ENCODE measurements at regions not wholly inside any gene's neighbourhood (a gene's known extent, or its start where the extent isn't known, plus 50 kb on each side); places are given as distances from the start of the nearest gene placed in this dataset.

DNA sequence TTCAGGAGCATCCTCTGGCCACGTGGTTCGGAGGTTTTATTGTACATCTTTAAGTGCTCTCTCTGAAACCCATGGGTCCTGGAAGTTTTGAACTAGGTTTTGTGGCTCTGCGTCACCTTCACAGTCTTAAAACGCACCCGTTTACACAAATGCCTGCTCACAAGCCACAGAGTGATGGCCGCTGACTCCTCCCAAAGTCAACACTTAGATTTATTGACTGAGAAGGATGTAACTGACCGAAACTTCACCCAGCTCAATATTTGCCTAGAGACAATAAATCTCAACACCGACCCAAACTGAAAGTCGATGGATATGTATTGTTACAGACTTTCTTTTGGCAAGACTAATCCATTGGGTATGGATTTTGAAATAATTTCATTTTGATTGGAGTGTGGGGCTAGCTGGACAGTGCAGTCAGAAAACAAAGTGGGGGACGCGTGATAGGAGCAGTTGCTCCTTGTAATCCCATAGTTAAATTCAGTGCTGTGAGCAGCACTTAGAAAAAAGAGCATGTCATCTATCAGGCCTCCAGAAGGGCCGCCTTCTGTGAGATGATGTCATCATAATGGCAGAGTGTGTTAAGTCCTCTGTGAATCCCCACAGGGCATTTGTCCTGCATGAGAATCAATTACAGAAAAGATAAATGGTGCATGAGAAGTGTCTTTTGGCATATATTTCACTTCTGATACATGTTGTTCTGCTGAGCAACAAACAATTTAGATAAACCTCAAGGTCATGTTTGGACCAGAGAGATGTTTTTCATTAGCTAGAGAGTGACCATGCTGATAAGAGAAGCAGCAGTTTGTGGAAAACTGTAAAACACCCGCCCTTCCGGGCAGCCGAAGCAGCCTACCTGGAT is 183.7 kb downstream of the INO80D start:
- no peak for DNase-seq (ENCODE audit: extremely low read depth in 1 of 2, low read depth in 1 of 2)

GRCh38 chr2:205901491-205901890 is 184.5 kb downstream of the INO80D start:
- DNase-seq (ENCODE audit: extremely low read depth in 1 of 2, low read depth in 1 of 2), result no peak

- no peak for DNase-seq (ENCODE audit: extremely low read depth in 1 of 2, low read depth in 1 of 2)
Measured at GRCh38 chr2:205898744-205899143, 187.2 kb downstream of the INO80D start.

- DNase-seq (ENCODE audit: extremely low read depth in 1 of 2, low read depth in 1 of 2), result no peak
Measured at GRCh38 chr2:205895981-205896655, 189.9 kb downstream of the INO80D start.

DNA sequence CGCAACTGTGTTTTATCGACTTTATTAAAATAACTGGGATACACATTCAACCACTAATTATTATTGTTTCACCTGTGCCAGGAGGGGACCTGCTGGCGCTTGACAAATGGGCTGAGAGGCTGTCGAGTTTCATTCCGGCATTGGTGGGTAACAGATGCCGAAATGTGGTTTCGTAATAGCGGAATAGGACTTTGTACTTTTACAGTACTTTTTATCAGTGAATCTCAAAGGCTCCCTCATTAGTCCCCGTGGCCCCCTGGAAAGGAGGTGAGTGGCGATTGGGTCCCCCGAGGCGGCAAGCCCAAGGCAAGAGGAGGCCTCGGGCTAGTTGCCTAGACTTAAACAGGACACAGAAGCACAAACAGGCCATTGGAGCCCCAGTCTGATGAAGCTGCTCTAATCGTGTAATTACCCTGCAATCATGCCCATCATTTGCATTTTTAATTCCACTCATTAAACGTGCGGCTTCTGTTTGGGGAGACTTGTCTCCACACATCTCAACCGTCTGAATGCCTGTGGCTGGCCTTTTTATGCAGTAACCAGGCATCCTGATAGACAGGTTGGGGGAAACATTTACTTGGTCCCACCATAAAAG is 193.2 kb downstream of the INO80D start:
- no peak for DNase-seq (ENCODE audit: extremely low read depth in 1 of 2, low read depth in 1 of 2)

GRCh38 chr2:205892251-205892655 is 193.7 kb downstream of the INO80D start:
- no peak for DNase-seq (ENCODE audit: extremely low read depth in 1 of 2, low read depth in 1 of 2)

DNA sequence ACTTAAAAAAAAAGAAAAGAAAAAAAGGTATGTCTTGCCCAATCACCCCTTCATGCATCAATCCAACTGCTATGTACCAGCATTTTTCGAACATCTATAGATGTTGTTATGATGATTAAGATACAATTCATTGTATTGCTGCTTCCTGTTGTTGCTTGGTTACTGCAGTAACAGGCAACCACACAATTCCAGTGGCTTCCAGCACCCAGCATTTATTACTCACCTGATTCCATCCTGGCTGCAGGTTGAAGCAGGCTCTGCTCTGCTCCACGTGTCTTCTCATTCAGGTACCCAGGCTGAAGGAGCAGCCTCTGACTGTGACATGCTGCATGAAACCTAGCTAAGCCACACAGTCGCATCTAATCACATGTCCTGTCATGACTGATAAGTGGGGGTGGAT is 196.9 kb downstream of the INO80D start:
- DNase-seq (ENCODE audit: extremely low read depth in 1 of 2, low read depth in 1 of 2), result no peak

GRCh38 chr2:205887637-205888036 is 198.3 kb downstream of the INO80D start:
- no peak for DNase-seq (ENCODE audit: extremely low read depth in 1 of 2, low read depth in 1 of 2)

GRCh38 chr2:205885492-205886099 is 200.4 kb downstream of the INO80D start:
- peak in 1 of 2 donors; percentile 28 for DNase-seq (ENCODE audit: extremely low read depth in 1 of 2, low read depth in 1 of 2)

- DNase-seq (ENCODE audit: extremely low read depth in 1 of 2, low read depth in 1 of 2), result no peak
Measured at GRCh38 chr2:205883965-205884364, 201.7 kb downstream of the NRP2 start.

- DNase-seq (ENCODE audit: extremely low read depth in 1 of 2, low read depth in 1 of 2), result no peak
Measured at GRCh38 chr2:205882806-205883425, 200.6 kb downstream of the NRP2 start.

- no peak for DNase-seq (ENCODE audit: extremely low read depth in 1 of 2, low read depth in 1 of 2)
Measured at GRCh38 chr2:205880048-205880447, 197.7 kb downstream of the NRP2 start.

DNA sequence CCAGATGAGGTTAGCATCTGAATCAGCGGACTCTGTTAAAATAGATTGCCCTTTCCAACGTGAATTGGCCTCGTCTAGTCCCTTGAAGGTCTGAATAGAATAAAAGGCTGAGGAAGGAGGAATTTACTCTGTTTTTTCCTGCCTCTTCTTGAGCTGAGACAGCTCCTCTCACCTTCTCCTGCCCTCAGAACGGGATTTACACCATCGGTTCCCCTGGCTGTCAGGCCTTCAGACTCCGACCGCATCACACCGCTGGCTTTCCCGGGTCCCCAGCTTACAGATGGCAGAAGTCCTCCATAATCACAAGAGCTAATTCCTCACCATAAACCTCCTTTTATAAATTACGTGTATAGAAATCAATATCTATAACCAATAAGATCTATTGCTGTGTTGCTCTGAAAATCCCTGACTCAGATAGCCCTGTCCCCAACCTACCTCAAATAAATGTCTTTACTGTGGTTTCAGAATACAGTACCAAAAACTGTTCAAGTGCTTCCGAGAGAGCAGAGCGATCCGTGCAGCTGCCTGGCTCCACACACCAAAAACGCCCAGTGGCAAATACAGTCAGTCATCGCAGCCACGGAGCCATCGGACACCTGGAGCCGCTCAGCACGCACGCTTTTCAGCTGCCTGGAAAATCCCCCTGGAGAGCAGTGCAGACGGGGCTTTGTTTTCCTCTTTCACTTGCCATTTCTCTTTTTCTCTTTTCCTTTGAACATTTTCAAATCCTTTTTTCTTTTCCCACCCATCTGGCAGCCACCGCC is 196.9 kb downstream of the NRP2 start:
- DNase-seq (ENCODE audit: extremely low read depth in 1 of 2, low read depth in 1 of 2), result no peak

GRCh38 chr2:205877496-205877895 is 195.2 kb downstream of the NRP2 start:
- no peak for DNase-seq (ENCODE audit: extremely low read depth in 1 of 2, low read depth in 1 of 2)

- DNase-seq (ENCODE audit: extremely low read depth in 1 of 2, low read depth in 1 of 2), result no peak
Measured at GRCh38 chr2:205876127-205876526, 193.8 kb downstream of the NRP2 start.

DNA sequence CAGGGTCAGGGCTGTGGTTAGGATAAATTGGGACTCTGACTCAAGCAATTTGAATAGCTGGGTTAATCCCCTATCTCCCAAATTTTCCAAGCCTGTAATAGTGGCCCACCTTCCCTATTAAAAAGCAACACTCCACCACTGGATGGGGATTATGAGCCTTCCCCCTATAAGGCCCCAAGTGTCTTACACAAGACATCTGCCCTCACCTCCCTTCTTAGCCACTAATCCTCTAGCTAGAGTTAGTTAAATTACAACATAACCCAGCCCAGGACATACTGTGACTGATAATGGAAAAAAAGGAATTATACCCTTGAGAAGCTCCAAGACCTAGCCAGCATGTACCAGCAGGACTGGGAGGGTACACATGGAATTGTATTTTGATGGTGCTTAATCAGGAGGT is 190.4 kb downstream of the NRP2 start:
- DNase-seq (ENCODE audit: extremely low read depth in 1 of 2, low read depth in 1 of 2), result no peak

GRCh38 chr2:205869439-205869838 is 187.1 kb downstream of the NRP2 start:
- no peak for DNase-seq (ENCODE audit: extremely low read depth in 1 of 2, low read depth in 1 of 2)

DNA sequence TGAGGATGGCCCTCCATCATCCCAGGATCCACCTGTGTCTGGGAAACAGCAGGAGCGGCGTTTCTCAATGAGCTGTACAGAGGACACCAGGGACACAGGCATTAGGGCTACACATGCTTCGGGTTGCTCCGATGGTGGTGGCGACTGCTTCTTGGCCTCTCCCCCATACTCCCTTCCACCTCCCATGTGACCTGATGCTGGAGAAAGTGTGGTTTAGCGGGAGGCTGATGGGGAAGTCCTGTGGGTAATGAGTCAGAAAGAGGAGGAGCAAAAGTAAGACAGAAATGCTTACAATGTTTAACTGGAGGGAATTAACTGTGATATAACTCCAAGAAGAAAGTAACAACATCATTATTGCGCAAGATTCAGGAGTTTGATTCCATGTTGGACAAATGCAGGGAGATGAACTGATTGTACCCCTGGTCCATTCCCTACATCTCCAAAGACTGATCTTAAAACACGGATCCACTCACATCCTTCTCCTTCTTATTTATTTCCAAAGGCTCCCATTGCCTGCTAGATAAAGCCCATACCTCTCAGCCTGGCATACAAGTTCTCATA is 186.6 kb downstream of the NRP2 start:
- no peak for DNase-seq (ENCODE audit: extremely low read depth in 1 of 2, low read depth in 1 of 2)

DNA sequence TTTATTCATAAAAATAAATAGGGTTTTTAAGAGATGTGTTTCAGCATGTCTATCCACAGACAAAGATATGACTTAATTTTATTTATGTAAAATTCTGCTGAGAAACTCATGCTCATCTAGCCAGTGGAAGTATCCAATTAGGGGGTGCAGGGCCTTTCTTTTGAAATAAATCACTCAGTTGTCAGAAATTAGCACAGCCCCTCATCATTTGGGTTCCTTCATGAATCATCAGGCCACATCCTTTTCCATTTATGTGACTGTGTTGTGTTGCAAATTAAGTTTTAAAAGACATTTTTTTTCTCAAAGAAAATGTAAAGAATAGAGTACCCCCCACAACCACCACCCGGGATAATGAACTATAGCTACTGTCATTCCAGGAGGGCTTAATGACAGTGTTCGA is 185.8 kb downstream of the NRP2 start:
- DNase-seq (ENCODE audit: extremely low read depth in 1 of 2, low read depth in 1 of 2), result no peak

- DNase-seq (ENCODE audit: extremely low read depth in 1 of 2, low read depth in 1 of 2), result no peak
Measured at GRCh38 chr2:205867371-205867770, 185.1 kb downstream of the NRP2 start.
